Activated gamma-delta T cell treated with Interleukin-2 at 50 U/mL for 16 hours (primary cell): ENCODE measurements at regions not wholly inside any gene's neighbourhood (a gene's known extent, or its start where the extent isn't known, plus 50 kb on each side); places are given as distances from the start of the nearest gene placed in this dataset.
"Not testable (repeated sequence)": the region's sequence is repeated elsewhere in the genome, so short reads cannot be mapped to it uniquely, and the experiment has no call there.

Source experiments
- DNase-seq: peaks from one replicate; pipeline ENCODE4 v3.0.0-alpha.2; 2020

GRCh38 chr12:125512541-125513298, 447.5 kb downstream of the AACS start:
- no peak for DNase-seq

- DNase-seq: no peak
Observed at GRCh38 chr12:125515887-125516286, 450.7 kb downstream of the AACS start.

- DNase-seq: no peak
Observed at GRCh38 chr12:125518074-125518473, 452.8 kb downstream of the AACS start.

GRCh38 chr12:125519026-125519651, 453.9 kb downstream of the AACS start:
- DNase-seq: no peak

- DNase-seq: no peak
Observed at GRCh38 chr12:125525879-125526278, 460.6 kb downstream of the AACS start.

GRCh38 chr12:125528281-125528680, 463.0 kb downstream of the AACS start:
- no peak for DNase-seq

DNA sequence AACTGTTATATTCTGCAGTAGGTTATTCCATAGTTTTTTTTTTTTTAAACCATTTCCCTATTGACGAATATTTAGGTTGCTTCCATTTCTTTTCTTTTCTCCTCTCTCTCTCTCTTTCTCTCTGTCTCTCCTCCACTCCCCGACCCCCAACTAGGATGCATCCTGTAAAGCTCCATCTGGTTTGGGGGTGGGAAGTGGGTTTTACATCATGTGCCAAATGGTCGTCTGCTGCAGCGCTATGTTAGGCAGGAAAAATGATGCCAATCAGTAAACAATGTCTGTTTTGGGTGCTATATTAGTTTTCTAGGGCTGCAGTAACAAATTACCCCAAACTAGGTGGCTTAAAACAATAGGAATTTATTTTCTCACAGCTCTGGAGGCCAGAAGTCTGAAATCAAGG, 465.0 kb downstream of the AACS start:
- no peak for DNase-seq

DNA sequence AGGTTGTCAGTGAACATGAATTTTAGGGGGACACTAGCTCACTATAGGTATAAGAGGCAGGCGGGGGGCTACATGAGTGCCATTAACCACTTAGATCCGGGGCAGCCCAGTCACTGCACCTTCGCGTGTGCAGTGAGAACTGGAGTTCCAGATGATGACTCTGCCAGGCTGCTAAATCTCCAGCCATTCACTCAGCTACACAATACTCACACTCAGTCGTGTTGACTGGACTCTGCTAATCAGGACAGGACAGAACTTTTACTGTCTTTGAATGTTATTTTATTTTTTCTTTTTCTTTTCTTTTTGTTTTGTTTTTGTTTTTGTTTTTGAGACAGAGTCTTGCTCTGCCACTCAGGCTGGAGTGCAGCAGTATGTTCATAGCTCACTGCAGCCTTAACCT, 465.6 kb downstream of the AACS start:
- no peak for DNase-seq

DNA sequence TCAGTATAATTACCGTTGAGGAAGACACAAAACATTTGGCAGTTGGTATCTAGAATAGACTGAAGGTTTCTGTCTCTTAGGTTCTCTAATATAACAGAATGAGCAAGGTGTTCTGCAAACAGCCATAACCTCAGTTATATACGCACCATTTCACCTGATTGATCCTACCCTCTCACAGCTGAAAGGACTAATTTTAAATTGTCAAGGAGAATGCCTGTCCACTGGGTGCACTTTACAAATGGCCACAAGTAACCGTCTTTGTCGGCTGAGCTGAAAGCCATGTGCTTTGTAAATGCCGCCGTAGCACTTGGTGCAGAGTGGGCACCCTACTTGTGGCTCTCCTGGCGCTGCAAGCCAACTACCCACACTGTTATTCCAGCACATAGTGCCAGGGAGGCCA, 466.3 kb downstream of the AACS start:
- DNase-seq: no peak

- no peak for DNase-seq
Observed at GRCh38 chr12:125533434-125534029, 468.3 kb downstream of the AACS start.

DNA sequence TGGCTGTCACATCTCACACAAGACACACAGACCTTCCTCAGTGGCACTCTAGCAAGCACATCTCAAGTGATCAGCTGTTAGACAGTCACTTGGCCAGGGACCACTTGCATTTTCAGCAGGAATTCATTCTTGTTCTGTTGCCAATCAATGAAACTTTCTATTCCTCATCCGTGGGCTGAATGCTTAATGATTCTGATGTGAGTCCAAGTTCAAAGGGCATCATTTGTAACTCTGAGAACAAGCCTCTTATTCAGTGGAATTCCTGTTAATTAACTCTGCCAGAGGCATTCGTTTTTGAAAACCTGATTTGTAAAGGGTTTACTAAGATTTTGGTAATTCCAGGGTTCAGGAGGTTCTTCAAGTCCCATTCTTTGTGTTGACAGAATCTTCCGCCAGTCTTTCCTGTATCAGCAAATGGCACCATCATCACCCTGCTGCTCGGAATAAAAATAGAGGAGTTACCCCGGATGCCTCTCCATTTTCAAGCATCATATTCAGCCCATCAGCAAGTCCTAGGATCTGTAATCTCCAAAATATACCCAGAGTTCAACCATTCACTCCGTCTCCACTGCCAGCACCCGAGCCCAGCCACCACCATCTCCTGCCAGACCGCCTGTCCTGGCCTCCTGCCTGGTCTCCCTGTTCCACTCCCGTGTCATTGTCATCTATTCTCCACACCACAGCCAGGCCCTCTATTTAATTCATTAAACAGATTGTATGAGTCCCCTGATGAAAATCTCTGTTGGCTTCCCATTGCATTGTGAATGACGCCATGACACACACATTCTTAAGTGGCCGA, 473.4 kb downstream of the AACS start:
- DNase-seq: no peak

DNA sequence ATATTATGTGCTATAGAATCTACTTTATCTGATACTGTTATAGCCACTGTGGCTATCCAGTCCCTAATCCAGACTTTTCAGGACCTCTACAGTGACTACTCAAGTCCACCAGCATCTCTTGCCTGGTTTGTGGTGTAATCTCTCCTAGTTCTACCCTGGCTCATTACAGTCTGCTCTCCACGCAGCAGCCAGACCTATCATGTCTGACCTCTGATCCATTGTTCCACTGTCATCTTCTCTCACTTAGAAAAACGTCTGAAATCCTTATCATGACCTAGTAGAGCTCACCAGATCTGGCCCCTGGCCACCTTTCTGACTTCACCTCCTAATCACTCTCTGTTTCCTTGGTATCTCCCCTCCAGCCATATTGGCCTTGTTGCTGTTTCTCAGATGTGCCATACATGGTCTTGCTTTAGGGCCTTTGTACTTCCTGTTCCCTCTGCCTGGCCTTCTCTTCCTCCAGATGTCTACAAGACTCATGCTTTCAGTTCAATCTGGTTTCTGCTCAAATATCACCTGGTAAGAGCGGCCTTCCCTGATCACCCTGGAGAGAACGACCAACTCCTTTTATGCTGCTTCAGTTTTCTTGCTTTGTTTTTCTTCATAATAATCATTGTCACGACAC, 475.5 kb downstream of the AACS start:
- no peak for DNase-seq

GRCh38 chr12:125544960-125545359, 479.7 kb downstream of the AACS start:
- DNase-seq: no peak

- no peak for DNase-seq
Observed at GRCh38 chr12:125549171-125549570, 483.9 kb downstream of the AACS start.

- no peak for DNase-seq
Observed at GRCh38 chr12:125549836-125550235, 484.6 kb downstream of the AACS start.

DNA sequence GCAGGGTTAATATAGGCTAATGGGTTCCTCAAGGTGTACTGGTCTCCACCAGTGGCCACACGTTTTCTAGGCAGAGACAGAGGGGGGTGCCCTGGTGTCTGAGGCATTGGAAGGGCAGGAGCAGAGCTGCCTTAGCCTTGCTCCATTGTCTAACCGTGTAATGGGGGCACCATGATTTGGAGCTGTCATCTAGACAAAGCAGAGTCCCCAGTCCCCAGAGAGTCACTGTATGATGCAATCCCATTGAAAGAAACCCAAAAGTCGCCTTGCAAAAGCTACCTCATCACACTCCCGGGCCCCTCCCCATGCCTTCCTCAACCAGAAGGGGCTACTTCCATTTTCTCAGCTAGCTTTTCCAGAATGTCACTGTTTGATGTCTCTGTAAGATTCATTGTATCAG, 487.1 kb downstream of the AACS start:
- no peak for DNase-seq

DNA sequence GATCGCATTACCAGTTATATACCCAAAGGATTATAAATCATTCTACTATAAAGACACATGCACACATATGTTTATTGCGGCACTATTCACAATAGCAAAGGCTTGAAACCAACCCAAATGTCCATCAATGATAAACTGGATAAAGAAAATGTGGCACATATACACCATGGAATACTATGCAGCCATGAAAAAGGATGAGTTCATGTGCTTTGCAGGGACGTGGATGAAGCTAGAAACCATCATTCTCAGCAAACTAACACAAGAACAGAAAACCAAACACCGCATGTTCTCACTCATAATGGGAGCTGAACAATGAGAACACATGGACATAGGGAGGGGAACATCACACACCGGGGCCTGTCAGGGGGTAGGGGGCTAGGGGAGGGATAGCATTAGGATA, 495.8 kb downstream of the AACS start:
- not testable (repeated sequence) for DNase-seq

DNA sequence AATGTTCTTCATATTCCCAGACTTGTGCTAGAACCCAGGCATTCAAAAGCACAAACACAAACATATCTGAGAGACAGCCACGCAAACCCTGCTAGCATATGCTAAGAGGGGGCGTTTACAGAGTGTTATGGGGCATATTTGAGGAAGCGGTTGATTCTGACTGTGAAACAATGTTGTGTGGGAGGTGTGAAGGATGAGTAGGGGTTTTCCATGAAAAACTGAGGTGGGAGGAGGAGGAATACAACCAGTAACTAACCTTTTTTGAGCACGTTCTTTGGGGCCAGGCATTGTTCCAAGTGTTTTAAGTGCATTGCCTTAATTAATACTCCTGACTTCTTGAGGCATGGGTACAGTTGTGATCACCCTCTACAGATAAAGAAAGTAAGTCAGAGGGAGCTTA, 499.5 kb downstream of the AACS start:
- DNase-seq: no peak

- DNase-seq: no peak
Observed at GRCh38 chr12:125567581-125567980, 502.3 kb downstream of the AACS start.

- no peak for DNase-seq
Observed at GRCh38 chr12:125568306-125568705, 503.1 kb downstream of the AACS start.

GRCh38 chr12:125573271-125573670, 508.0 kb downstream of the AACS start:
- DNase-seq: no peak

DNA sequence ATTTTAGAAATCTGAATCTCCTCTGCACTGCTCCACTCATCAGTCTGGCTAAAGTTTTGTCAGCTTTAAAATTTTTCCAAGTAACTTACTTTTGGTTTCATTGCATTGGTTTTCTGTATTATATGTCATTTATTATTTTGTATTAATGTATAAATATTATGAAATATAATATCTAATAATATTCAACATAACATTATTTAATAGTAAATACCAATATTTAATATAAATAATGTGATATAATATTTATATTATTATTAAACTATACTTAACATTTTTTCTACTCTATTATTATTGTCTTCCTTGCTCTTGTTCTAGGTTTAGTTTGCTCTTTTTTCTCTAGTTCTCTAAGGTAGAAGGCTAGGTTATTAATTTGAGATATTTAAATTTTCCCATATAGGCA, 512.1 kb downstream of the AACS start:
- no peak for DNase-seq

GRCh38 chr12:125579916-125580315, 514.7 kb downstream of the AACS start:
- no peak for DNase-seq
